Effector memory CD4-positive, alpha-beta T cell (primary cell): ENCODE measurements at regions not wholly inside any gene's neighbourhood (a gene's known extent, or its start where the extent isn't known, plus 50 kb on each side); places are given as distances from the start of the nearest gene placed in this dataset.

Source experiments
- DNase-seq, 3 donors: peaks; one replicate each; pipeline ENCODE4 v3.0.0-alpha.2; 2020
- H3K27ac ChIP-seq: 2 replicates; pipeline ENCODE4 v1.7.0; 2013; ENCODE audit warnings: mild to moderate bottlenecking, low read length, moderate library complexity; ENCODE audit not compliant: insufficient read depth, poor library complexity, severe bottlenecking
- H3K27me3 ChIP-seq: replicated peaks from 2 replicates; pipeline ENCODE4 v1.7.0; 2013; ENCODE audit warnings: mild to moderate bottlenecking, low read length; ENCODE audit not compliant: insufficient read depth, control insufficient read depth, poor library complexity, severe bottlenecking
- H3K36me3 ChIP-seq: 2 replicates; pipeline ENCODE4 v1.7.0; 2013; ENCODE audit warnings: mild to moderate bottlenecking, low read length, moderate library complexity; ENCODE audit not compliant: control insufficient read depth, insufficient read depth
- H3K4me1 ChIP-seq: 2 replicates; pipeline ENCODE4 v1.7.0; 2013; ENCODE audit warnings: low read length, mild to moderate bottlenecking; ENCODE audit not compliant: control insufficient read depth, insufficient read depth, poor library complexity, severe bottlenecking
- H3K4me3 ChIP-seq: 2 replicates; pipeline ENCODE4 v1.7.0; 2013; ENCODE audit warnings: low read length, low read depth, mild to moderate bottlenecking; ENCODE audit not compliant: insufficient read depth, poor library complexity, severe bottlenecking
- H3K9me3 ChIP-seq: 2 replicates; pipeline ENCODE4 v1.7.0; 2013; ENCODE audit warnings: mild to moderate bottlenecking, low read length, moderate library complexity; ENCODE audit not compliant: control insufficient read depth

GRCh38 chr3:28109829-28110228 lies 131.6 kb upstream of the CMC1 start:
- H3K9me3 ChIP-seq = no peaks in the 10 kb centered on the region
- H3K27ac ChIP-seq = no peak overlapping the region
- H3K4me3 ChIP-seq = no peak overlapping the region
- DNase-seq = no peak
- no peaks in the 10 kb centered on the region for H3K36me3 ChIP-seq
- H3K27me3 ChIP-seq = no peaks in the 10 kb centered on the region
- no peaks in the 10 kb centered on the region for H3K4me1 ChIP-seq

- DNase-seq = no peak
- Histone ChIP-seq H3K36me3 (no peaks in the 10 kb centered on the region), H3K27me3 (no peaks in the 10 kb centered on the region), H3K27ac (no peak overlapping the region), H3K4me3 (no peak overlapping the region), H3K4me1 (no peaks in the 10 kb centered on the region), H3K9me3 (no peaks in the 10 kb centered on the region)
These were observed 130.6 kb upstream of the CMC1 start for GRCh38 chr3:28110869-28111268.

DNA sequence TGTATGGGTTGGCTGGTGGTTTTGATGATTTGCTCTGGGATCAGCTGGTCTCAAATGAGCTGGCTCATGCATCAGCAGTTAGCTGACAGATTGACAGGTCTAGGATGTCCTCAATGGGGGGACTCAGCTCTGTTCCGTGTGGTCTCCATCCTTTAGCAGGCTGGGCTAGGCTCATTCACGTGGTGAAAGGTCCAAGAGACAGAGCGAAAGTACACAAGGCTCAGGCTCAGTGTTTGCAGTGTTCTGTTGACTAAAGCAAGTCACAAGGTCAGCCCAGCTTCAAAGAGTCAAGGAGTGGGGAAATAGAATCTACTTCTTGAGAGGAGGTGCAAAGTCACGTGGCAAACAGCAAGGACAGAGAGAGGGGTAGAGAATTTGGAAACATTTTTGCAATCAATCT lies 126.5 kb upstream of the CMC1 start:
- H3K9me3 ChIP-seq = no peaks in the 10 kb centered on the region
- no peaks in the 10 kb centered on the region for H3K4me1 ChIP-seq

DNA sequence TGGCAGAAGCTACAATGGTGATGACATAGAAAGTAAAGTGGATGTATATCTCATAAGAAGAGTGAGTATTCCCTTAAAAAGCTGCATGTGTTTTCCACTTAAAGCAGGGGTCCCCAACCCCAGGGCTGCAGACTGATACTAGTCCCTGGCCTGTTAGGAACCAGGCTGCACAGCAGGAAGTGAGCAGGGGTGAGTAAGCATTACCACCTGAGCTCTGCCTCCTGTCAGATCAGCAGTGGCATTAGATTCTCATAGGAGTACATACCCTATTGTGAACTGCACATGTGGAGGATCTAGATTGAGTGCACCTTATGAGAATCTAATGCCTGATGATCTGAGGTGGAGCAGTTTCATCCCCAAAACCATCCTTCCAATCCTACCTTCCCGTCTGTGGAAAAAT lies 126.1 kb upstream of the CMC1 start:
- H3K27me3 ChIP-seq = no peaks in the 10 kb centered on the region
- H3K27ac ChIP-seq = no peak overlapping the region
- no peaks in the 10 kb centered on the region for H3K9me3 ChIP-seq
- no peak for DNase-seq
- no peak overlapping the region for H3K4me3 ChIP-seq
- no peaks in the 10 kb centered on the region for H3K4me1 ChIP-seq
- H3K36me3 ChIP-seq = no peaks in the 10 kb centered on the region

More for the DNA sequence above, 126.5 kb upstream of the CMC1 start:
- no peak for DNase-seq
- no peaks in the 10 kb centered on the region for H3K27me3 ChIP-seq
- no peak overlapping the region for H3K27ac ChIP-seq
- H3K36me3 ChIP-seq = no peaks in the 10 kb centered on the region
- H3K4me3 ChIP-seq = no peak overlapping the region

DNA sequence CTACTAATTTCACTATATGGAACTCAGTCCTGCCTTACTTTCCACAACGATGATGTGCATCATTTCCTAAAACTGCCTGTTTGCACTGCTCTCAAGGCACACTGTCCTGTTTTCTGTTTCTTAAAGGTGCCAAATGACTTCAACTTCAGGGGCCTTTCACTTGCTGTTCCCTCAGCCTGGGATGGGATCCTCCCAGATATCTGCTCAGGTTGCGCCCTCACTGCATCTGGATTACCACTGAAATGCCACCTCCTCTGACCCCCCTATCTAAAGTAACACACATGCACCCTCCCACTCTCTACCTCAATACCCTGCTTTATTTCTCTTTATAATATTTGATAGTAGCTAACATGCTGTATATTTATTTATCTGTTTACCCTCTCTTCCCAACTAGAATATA lies 123.8 kb upstream of the CMC1 start:
- H3K4me1 ChIP-seq = no peaks in the 10 kb centered on the region
- H3K27ac ChIP-seq = no peak overlapping the region
- no peak overlapping the region for H3K4me3 ChIP-seq
- DNase-seq = no peak
- no peaks in the 10 kb centered on the region for H3K9me3 ChIP-seq
- no peaks in the 10 kb centered on the region for H3K36me3 ChIP-seq
- no peaks in the 10 kb centered on the region for H3K27me3 ChIP-seq

DNA sequence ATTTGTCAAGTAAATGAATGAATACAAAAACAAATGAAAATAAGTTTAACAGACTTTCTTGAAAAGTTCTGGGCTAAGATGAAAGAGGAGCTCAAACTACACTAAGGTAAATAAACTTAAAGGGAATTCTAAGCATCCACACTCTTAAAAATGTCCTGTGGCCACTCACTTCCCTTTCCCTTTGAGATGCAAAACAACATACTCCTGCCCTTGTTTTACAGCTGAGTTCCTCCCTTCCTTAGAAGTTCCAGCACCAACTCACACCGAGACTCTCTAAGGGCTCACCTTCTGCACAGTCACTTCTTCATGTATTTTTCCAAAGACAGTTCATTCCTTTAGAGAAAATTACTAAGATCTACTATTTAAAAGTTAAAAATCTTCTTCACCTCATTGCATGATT lies 123.3 kb upstream of the CMC1 start:
- Histone ChIP-seq H3K36me3 (no peaks in the 10 kb centered on the region), H3K27me3 (no peaks in the 10 kb centered on the region), H3K4me1 (no peaks in the 10 kb centered on the region), H3K9me3 (no peaks in the 10 kb centered on the region), H3K27ac (no peak overlapping the region), H3K4me3 (no peak overlapping the region)
- no peak for DNase-seq

- no peaks in the 10 kb centered on the region for H3K4me1 ChIP-seq
- no peak for DNase-seq
- no peak overlapping the region for H3K4me3 ChIP-seq
- no peaks in the 10 kb centered on the region for H3K36me3 ChIP-seq
- no peaks in the 10 kb centered on the region for H3K9me3 ChIP-seq
- H3K27ac ChIP-seq = no peak overlapping the region
- no peaks in the 10 kb centered on the region for H3K27me3 ChIP-seq
These were observed 119.2 kb upstream of the CMC1 start for GRCh38 chr3:28122227-28122626.

DNA sequence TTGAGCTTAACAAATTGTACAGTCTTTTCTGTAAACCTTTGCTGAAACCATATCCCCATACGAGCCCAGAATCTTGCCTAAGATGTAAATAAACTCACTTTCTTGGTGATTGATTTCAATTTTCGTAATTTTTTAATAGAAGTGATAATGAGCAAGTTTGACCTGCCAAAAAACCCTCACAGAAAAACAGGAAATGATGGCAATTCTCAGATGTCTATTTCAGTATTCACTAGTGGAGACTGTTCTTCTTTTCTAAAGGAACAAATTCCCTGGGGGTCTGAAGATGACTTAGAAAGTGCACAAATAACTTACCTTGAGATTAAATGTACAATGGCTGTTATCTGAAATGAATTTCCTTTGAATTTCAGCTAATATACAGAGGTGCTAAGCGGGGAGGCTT lies 116.5 kb upstream of the CMC1 start:
- H3K36me3 ChIP-seq = no peaks in the 10 kb centered on the region
- H3K9me3 ChIP-seq = no peaks in the 10 kb centered on the region
- H3K4me3 ChIP-seq = no peak overlapping the region

GRCh38 chr3:28125342-28125741 lies 116.1 kb upstream of the CMC1 start:
- DNase-seq = no peak
- no peaks in the 10 kb centered on the region for H3K4me1 ChIP-seq
- no peak overlapping the region for H3K27ac ChIP-seq
- no peaks in the 10 kb centered on the region for H3K36me3 ChIP-seq
- no peak overlapping the region for H3K4me3 ChIP-seq
- no peaks in the 10 kb centered on the region for H3K9me3 ChIP-seq
- no peaks in the 10 kb centered on the region for H3K27me3 ChIP-seq

More for the DNA sequence above, 116.5 kb upstream of the CMC1 start:
- Histone ChIP-seq H3K4me1 (no peaks in the 10 kb centered on the region), H3K27me3 (no peaks in the 10 kb centered on the region), H3K27ac (no peak overlapping the region)
- DNase-seq = no peak

- no peak overlapping the region for H3K4me3 ChIP-seq
- H3K27me3 ChIP-seq = no peaks in the 10 kb centered on the region
- no peaks in the 10 kb centered on the region for H3K9me3 ChIP-seq
- H3K27ac ChIP-seq = no peak overlapping the region
- H3K4me1 ChIP-seq = no peaks in the 10 kb centered on the region
- DNase-seq = no peak
- H3K36me3 ChIP-seq = no peaks in the 10 kb centered on the region
These were observed 110.6 kb upstream of the CMC1 start for GRCh38 chr3:28130836-28131235.

GRCh38 chr3:28132941-28133340 lies 108.5 kb upstream of the CMC1 start:
- H3K36me3 ChIP-seq = no peaks in the 10 kb centered on the region
- no peak for DNase-seq
- H3K4me1 ChIP-seq = no peaks in the 10 kb centered on the region
- no peak overlapping the region for H3K27ac ChIP-seq
- no peaks in the 10 kb centered on the region for H3K27me3 ChIP-seq
- no peaks in the 10 kb centered on the region for H3K9me3 ChIP-seq
- no peak overlapping the region for H3K4me3 ChIP-seq
